HG03175 (cell line): ENCODE measurements at regions not wholly inside any gene's neighbourhood (a gene's known extent, or its start where the extent isn't known, plus 50 kb on each side); places are given as distances from the start of the nearest gene placed in this dataset.

Experiments
- ATAC-seq: cut with Tn5 transposase; IDR thresholded peaks from one replicate; pipeline ENCODE4 v1.9.1; 2021; ENCODE audit warnings: mild to moderate bottlenecking, moderate library complexity; ENCODE audit not compliant: unreplicated experiment

DNA sequence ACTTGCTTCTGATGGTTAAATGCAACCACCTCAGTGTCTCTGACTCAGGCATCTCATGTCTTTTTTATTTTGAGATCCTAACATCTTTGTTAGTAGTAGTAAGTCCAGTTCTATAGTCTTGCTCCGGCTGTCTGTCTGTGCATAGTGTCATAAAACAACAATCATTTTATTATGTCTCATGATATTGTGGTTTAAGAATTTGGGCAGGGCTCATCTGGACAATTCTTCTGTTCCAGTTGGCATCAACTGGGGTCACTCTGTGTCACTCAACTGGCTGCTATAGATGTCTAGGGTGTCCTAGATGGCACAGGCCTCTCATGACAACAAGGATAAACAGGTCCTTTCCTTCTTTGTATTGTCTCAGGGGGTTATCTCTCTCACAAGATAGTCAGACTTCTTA is 299.6 kb upstream of the ZNF521 start:
- no peak for ATAC-seq

DNA sequence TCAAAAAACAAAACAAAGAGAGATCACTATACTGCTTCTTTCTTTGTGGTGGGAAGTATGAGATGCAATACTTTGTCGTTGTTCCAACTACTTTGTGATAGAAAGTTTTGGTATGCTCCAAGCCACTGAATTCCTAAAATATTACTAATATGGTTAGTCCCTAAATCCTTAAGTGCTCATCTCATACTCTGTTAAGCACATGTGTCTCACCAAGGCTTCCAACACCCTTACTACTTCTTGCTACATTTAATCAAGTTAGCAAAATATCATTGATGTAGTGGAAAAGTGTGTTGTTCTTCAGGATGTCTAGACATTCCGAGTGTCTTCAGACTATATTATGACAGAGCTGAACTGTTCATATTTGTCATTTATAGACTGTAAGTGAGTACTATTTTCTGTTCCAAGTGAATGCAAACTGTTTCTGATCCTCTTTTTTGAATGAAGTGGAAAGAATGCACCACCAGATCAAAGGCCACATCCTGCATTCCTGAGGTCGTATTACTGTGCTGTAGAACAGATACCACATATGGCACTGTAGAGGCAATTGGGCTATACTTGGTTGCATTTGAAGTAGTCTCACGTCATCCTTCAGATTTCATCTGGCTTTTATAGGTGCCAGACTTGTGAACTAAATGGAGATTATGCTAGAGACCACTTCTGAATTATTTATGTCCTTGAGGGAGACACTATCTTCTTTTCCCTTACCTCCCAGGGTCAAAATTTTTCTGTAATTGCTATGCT is 298.4 kb upstream of the ZNF521 start:
- no peak for ATAC-seq

DNA sequence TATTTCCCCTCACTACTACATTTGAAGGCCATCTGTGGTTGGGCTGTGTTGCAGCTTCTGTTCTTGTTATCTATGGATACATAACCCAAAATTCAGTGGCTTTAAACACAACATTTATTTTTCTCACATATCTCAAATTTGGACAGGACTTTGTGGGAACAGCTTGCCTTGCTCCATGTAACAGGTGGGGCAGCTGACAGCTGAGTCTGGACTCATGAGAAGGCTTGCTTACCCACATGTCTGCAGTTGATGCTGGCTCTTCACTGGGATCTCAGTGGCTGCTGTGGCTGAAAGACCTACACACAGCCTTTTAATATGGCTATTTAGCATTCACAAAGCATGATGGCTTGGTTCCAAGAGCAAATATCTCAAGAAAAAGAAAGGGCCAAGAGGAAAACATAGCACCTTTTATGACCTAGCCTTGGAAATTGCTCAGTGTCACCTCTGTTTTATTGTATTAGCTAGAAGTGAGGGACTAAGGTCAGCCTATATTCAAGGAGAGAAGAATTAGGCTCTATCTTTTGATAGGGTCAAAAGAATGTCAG is 296.8 kb upstream of the ZNF521 start:
- ATAC-seq = no peak

DNA sequence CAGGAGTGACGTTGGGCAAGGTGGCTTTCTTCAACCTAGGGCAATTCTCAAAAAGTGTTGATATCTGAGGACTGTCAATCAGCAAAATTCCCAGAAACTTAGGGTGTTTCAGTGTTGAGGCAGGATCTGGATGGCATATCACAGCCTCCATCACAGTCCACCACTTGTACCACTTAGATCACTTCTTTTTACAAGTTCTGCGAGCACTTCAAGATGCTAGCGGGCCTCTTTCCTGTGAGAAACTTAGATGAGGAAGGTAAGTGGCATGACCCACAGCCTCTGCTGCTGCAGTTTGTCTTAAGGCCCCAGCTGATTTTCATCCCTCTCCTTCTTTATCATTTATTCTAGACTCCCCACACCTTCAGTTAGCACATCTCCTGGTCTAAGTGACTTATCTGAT is 295.4 kb upstream of the ZNF521 start:
- no peak for ATAC-seq

DNA sequence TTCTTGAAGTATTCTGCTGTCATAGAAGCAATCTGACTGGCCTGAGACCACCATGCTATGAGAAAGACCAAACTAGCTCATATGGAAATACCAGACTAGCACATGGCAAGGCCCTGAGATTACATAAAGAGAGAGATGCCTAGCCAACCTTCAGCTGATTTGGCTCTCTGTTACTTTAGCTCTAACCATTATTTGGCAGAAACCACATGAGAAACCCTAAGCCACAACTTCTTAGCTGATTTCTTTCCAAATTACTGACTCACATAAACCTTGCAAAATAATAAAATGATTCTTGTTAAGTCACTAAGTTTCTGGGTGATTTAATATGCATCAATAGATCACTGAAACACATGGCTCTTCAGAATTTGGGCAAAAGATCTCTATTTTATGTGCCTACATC is 295.0 kb upstream of the ZNF521 start:
- ATAC-seq = no peak

DNA sequence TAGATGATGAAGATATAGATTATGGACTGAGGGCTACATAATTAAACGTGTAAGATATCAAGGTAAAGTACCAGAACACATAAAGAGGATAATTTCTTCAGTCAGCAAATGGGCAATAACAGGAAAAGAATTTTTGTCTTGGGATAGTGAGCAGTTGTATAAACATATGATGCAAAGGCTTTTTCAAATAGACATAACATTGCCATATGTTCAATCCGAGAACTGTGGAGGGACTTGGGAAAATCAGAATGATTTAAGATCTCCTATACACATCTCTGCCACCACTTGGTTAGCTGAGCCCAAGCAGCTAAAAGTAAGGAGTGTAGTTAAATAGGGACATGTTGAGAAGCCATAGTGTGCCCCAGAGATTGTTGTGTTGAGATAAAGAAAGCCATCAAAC is 287.6 kb upstream of the ZNF521 start:
- no peak for ATAC-seq

DNA sequence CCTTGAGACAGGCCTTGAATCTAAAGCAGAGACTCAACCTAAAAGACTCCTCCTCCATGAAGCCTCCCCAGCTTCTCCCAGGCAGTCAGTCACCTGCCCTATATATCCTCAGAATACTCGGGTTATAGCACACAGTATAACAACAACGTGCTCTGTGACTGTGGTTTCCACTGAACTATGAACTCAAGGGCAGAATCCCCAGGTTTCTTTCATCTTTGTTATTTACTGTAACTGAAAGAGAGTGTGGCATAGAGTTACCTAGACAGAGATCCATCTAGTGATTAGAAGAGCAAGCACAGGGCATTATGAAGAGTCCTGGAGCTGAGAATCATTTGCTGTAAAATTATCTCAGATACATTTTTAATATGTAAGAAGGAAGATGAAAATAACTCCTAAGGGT is 281.6 kb upstream of the ZNF521 start:
- no peak for ATAC-seq

DNA sequence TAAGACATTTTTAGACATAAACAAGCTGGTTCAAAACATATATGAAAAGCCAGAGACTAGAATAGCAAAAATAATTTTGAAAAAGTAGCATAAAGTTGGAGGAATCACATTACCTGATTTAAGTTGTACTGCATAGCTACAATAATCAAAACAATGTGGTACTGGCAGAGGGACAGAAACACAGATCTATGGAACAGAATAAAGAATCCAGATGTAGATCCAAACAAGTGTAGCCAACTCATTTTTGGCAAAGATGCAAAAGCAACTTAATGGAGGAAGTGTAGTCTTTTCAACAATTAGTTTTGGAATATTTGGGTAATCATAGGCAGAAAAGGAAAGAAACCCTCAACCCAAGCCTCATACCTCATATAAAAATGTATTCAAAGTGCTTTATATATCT is 278.7 kb upstream of the ZNF521 start:
- ATAC-seq = no peak

DNA sequence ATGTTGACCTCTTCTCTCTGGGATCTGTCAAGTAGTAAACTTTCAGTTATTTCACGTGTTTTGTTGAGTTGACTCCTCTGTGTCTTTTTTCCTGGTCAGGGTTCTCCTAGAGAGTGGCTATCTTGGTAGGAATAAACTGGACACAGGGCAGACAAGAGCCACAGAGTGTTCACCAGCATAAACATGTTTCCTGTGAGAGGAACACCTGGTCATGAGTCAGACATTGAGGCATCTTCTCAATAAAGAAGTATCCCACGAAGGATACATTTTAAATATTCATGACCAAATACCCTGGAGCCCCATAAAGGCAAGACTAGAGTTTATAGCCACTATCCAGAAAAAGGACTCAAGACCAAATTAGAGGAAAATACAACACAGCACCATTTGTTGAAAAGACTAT is 269.7 kb upstream of the ZNF521 start:
- no peak for ATAC-seq

DNA sequence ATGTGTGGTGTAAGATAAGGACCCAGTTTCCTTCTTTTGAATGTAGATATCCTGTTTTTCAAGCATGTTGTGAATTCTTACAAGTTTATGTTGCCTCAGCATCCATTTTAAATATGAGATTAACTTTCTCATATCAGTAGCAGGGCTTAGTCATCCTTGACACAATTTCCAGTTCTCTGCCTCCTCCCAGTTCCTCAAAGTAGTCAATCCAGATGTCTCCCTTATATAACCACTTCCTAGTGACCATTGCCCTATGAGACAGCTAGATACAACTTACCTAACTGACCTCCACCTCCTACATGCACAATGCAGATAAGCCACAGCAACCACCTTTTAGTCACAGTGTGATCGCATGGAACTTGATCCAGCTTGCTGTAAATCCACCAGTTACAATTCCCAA is 269.2 kb upstream of the ZNF521 start:
- ATAC-seq = no peak

DNA sequence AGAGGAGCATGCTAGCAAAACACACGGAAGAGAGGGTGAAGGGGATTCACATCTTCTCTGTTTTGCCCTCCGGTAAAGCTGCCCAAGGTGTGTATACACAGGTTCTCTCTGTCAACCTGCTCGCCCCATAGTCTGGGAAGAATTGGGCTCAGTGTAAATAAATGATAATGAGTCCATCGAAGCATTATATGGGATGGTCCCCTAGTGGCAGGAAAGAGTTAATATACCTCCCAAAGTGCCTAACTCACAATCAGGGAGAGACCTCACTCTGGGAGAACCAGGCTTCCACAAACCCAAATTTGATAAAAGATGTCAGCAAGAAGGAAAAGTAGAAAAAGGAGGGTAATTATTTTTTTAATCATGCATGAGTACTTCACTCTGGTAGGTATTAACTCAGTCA is 262.2 kb upstream of the ZNF521 start:
- ATAC-seq = no peak

DNA sequence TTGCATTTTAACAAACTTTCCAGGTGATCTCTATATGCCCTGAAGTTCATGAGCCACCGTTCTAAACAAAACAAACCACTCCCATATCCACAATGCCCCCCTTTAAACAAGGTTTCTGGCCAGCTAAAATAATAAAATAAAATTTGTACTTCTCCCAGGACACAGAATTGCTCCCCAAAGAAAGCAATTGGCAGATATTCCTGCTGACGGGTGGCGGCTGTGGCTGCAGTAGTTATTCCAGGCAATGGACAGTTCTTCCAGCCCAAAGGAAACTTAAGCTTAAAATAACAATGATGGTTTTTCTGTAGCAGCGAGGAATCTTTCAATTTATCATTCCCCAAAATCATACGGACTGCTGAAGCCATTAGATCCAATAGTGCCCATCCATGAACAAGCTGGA is 260.5 kb upstream of the ZNF521 start:
- ATAC-seq = no peak

DNA sequence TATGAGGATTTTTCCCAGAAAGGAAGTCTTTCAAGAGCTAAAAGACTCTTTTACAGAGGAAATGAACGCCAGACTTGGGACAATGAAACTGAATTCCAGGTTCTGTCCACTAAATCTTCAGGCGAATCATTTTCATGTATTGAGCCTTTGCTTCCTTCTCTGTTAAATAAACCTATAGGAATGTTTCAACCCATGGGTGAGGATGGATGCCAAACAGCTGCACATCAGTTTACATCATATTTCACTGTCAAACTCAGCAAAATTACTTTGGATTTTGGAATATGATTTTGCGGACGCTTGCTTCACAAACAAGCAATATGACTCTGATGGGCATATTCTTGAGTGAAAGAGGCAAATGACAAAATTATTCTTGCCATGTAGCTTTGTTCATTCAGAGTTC is 256.1 kb upstream of the ZNF521 start:
- ATAC-seq = no peak

DNA sequence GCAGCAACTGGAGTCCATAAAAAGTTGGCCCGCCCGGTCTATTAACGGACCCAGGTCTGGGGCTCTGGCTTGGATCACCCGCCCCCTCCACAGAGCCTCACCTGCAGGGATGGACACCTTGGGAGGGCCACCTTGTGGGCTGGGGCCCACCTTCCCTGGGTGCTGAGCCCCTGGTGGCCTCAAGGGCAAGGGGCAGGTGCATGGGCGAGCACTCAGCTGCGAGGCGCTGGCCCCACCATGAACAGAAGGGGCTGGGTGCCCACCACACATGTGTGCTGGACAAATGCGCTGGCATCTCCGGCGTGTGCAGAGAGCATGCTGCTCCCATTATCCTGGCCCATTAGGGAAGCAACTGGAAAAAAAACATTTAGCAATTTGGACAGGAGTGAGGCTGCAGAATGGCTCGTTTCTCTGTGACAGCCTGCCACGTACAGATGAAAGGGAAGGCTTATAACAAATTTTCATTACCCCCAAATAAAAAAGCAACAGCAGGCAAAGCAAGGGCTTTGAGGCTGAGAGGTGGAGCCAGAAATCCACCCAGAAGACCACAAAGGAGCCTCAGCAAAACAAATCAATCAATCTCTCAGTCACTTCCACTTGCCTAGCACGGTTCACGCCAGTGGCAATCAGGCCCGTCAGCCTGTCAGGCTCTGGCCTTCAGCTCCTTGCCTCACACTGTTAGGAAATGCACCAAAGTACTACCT is 253.1 kb upstream of the ZNF521 start:
- ATAC-seq = no peak

DNA sequence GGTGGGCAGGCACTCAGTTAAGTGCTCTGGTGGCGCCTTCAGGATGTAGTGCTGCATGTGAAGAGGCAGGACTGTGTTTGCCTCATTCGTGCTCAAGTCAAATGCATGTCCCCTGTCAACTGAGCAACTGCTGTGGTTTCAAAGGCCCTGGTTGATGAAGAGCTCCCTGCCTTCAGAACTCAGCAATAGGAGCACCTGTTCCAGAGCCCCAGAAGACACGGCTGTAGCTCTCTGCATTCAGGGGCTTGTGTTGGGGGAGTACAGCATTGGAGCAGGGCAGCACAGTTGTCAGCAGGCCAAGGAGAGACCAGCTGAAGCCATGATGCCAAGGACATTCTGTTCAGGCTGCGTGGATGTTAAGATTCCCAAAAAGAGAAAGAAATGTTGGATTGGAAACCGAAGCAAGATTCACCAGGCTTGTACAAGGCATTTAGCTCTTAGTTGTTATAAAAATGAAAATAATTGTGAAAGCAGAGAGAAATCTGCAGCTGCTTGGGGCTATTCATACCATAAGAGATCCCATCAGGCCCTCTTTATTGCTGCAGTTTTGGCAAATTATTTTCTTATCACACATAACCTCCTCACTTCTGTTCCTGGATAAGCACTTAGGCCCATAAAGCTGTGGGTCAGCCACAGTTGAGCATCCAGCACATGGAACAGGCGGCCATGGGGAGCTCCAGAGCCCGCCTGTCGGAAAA is 252.4 kb upstream of the ZNF521 start:
- ATAC-seq = no peak

DNA sequence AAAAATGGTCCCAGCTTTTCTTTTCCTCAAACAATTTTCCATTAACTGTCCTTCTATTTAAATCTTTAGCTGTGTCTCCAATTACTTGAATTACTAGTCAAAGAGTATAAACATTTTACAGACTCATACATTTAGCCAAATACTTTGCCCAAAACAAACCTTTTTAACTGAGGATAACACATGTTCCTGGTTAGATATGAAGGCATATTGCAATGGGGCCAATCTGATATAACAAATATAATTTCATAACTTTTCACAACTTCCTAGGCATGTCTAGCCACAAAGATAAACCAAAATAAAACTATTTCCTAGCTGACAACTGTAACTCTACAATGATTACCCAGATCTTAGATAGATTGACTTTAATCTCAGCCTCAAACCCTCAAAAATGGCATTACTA is 247.5 kb upstream of the ZNF521 start:
- no peak for ATAC-seq

DNA sequence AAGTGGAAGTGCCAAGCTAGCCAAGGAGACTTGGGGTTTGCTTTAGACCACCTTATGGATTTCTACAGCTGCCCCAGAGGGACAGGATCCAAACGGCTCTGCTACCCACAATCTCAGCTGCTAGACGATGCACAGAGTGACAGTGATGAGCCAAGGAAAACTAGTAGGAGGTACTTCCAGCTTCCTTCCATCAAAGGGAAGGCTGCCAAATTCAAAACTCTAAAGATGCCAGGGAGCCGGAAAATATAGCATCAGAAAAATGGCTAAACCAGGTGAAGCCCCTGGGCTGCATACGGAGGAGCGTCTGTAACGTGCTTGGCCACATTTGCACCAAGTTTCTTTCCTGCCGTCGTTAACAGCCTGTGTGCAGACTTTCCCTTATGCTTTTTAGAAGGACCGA is 245.5 kb upstream of the ZNF521 start:
- no peak for ATAC-seq

DNA sequence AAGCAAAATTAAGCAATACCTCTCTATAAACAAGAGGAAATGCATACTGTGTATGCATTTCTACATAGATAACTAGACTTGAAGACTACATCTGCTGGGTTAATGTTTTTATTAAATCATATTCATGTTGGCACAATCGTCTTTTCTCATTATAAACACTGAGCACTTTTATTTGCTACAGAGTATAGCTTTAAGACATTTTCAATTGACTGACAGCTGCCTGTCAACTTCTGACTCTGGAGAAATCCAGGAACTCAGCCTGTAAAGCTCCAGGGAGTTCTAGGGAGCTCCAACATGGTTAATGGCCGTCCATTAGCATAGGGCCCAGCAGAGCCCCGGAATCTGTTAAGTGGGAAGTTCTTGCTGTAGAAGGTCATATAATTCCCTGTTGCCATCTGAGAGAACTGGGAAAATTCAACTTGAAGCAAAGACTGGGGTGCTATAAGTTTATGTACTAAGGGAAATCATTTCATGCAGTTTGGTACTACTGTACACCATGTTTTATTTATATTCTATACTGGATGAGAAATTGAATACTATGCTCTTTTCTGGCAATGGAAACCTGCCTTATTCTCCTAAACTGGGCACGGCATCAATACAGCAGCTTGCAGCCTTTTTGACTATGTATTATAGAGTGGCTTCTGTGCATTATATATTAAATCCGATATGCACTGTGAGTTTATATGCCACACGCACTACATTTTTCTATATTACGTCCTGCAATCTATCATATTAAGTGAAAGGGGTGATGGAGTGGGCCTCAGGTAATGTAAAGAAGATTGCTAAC is 243.5 kb upstream of the ZNF521 start:
- ATAC-seq = no peak

DNA sequence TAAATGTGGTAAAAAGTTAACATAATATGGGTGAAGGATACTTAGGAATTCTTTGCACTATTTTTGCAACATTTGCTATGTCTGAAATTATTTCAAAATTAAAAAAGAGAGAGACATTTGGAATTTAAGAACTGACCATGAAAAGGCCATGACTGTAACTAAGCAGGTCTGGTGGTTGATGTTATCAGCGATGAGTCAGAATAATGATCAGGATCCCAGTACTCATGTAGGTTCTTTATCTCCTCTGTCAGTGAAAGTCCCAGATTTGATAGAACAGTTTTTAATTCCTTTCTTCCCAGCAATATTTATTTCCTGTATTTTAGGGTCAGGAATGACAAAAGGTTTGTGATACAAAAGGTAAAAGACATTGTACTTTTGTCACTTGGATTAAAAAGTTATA is 242.4 kb upstream of the ZNF521 start:
- ATAC-seq = no peak

DNA sequence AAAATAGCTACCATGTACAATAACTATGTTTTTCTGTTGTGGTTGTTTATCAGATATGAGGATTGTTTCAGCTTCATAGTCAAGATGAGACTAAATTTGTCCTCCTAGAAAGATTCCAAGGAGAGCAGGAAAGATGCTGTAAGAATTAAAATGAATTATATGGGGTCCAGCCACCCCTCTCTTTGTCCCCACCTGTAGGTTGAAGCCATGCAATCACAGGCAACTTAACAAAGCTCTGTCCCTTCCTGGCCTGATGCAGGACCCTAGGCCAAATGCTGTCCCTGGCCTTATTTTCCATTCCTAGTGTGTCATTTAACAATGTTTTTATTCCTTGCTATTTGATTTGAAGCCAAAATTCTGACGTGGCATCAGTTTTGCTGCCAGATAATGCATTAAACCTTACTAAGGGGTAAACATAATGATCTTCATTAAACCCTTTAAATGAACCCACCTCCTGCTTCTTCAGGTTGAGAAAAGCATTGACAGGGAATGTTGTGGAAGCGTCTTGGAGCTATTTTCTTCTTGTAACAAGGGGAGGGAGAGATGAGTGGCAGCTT is 240.9 kb upstream of the ZNF521 start:
- no peak for ATAC-seq

DNA sequence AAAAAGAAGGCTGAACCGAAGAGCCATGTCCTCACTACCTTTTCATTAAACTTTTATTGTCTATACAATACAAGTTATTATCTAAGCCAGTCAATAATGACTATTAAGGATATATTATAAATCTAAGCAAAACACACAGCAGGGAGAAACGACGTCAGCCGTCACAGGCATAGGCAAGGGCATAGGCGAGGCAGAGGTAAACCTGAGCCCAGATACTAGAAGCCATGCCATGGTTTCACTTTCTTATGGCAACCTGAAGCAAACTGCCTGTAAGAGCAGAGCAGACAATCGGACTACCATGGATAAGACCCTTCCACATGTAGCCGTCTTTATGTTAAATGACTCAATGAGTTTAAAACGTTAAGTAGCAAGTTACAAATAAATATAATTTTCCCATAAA is 238.5 kb upstream of the ZNF521 start:
- ATAC-seq = no peak
